HCT116 (cell line): ENCODE measurements at regions not wholly inside any gene's neighbourhood (a gene's known extent, or its start where the extent isn't known, plus 50 kb on each side); places are given as distances from the start of the nearest gene placed in this dataset.

Source experiments
- ATAC-seq: fragments of 200-7000 bp; cut with Tn5 transposase; 2 replicates; pipeline ENCODE4 v1.9.1; 2020; ENCODE audit warnings: mild to moderate bottlenecking, moderate library complexity
- BruUV-seq: library from RNA; stranded (reverse); fragments of 400-500 nt; replicated peaks from 2 replicates; lab custom pipeline; 2021; lab: Mats Ljungman, UMichigan
- CTCF ChIA-PET: fragments of 300-600 bp; sonication (Branson Sonifier 250); formaldehyde crosslinking; loops from one replicate; lab custom pipeline; 2021; ENCODE audit warnings: antibody characterized with exemption; lab: Charles Lee
- POLR2A ChIA-PET: fragments of 300-600, 350-600 bp; sonication (Branson Sonifier 250); formaldehyde crosslinking; loops from one replicate; lab custom pipeline; 2021; ENCODE audit warnings: antibody characterized with exemption; lab: Charles Lee
- RAD21 ChIA-PET, 2 experiments: fragments of 300-600 bp; sonication (Branson Sonifier 250); formaldehyde crosslinking; loops; one replicate each; lab custom pipeline; 2023; ENCODE audit warnings: low total read pairs in 2 of 2; ENCODE audit not compliant: uncharacterized antibody in 2 of 2, unreplicated experiment in 2 of 2, low non-redundant PET in 1 of 2; lab: Charles Lee
- DNase-seq: peaks from one replicate; pipeline ENCODE4 v3.0.0-alpha.2; 2010; ENCODE audit warnings: low read depth, low spot score
- H2AFZ ChIP-seq: fragments of 200-600 bp; shearing (Covaris generic), sonication (generic); 2 replicates; pipeline ENCODE4 v1.6.1; 2017; ENCODE audit warnings: low read depth, mixed run types, mixed read lengths, antibody characterized with exemption, low read length; ENCODE audit not compliant: poor library complexity, severe bottlenecking
- H3K27ac ChIP-seq: 2 replicates; pipeline ENCODE4 v1.5.1; 2012; ENCODE audit warnings: low read depth, low read length
- H3K27me3 ChIP-seq: fragments of 200-600 bp; sonication (generic); 2 replicates; pipeline ENCODE4 v1.6.1; 2016; ENCODE audit warnings: mixed run types, low read length, mixed read lengths; ENCODE audit not compliant: insufficient read depth
- H3K36me3 ChIP-seq, 2 experiments: fragments of 200-500 bp in 1 of 2; fragments of 200-600 bp in 1 of 2; sonication (Bioruptor generic) in 1 of 2; sonication (generic) in 1 of 2; 2 replicates each; pipeline versions ENCODE4 v1.5.1 to v1.6.1; 2014 to 2016; ENCODE audit warnings: low read length in 2 of 2, inconsistent platforms in 1 of 2, mixed read lengths in 1 of 2, mixed run types in 1 of 2; ENCODE audit not compliant: insufficient read depth in 2 of 2, control insufficient read depth in 1 of 2
- H3K4me1 ChIP-seq, 2 experiments: fragments of 200-600 bp in 1 of 2; sonication (generic) in 1 of 2; 2 replicates each; pipeline versions ENCODE4 v1.5.1 to v1.6.1; 2012 to 2017; ENCODE audit warnings: low read length in 2 of 2, inconsistent platforms in 1 of 2, mild to moderate bottlenecking in 1 of 2, mixed read lengths in 1 of 2, mixed run types in 1 of 2, moderate library complexity in 1 of 2; ENCODE audit not compliant: insufficient read depth in 2 of 2, control insufficient read depth in 1 of 2
- H3K4me2 ChIP-seq: fragments of 200-600 bp; sonication (generic); 2 replicates; pipeline ENCODE4 v1.6.1; 2017; ENCODE audit warnings: mixed run types, low read length, mixed read lengths
- H3K4me3 ChIP-seq, 2 experiments: fragments of 200-600 bp in 1 of 2; sonication (generic) in 1 of 2; replicated peaks in 1 of 2; 2 replicates each; pipeline ENCODE4 v1.5.1; 2011 to 2016; ENCODE audit warnings: low read length in 2 of 2, control low read depth in 1 of 2, low read depth in 1 of 2, mild to moderate bottlenecking in 1 of 2, mixed read lengths in 1 of 2, mixed run types in 1 of 2
- H3K79me2 ChIP-seq: fragments of 200-600 bp; sonication (generic); 2 replicates; pipeline ENCODE4 v1.6.1; 2017; ENCODE audit warnings: mild to moderate bottlenecking, mixed run types, low read length, moderate library complexity, mixed read lengths; ENCODE audit not compliant: insufficient read depth
- H3K9ac ChIP-seq: fragments of 200-600 bp; sonication (generic); 2 replicates; pipeline ENCODE4 v1.6.1; 2016; ENCODE audit warnings: low read length, mixed read lengths
- H3K9me2 ChIP-seq: fragments of 200-600 bp; sonication (generic), shearing (Covaris generic); 2 replicates; pipeline ENCODE4 v1.6.1; 2017; ENCODE audit warnings: mixed run types, mild to moderate bottlenecking, moderate library complexity; ENCODE audit not compliant: insufficient read depth
- H3K9me3 ChIP-seq, 2 experiments: fragments of 200-500 bp in 1 of 2; fragments of 200-600 bp in 1 of 2; sonication (Bioruptor generic) in 1 of 2; sonication (generic) in 1 of 2; 2 replicates each; pipeline ENCODE4 v1.6.1; 2014 to 2017; ENCODE audit warnings: low read length in 2 of 2, mixed read lengths in 2 of 2, inconsistent platforms in 1 of 2, low read depth in 1 of 2, mild to moderate bottlenecking in 1 of 2, mixed run types in 1 of 2, moderate library complexity in 1 of 2; ENCODE audit not compliant: control insufficient read depth in 1 of 2, insufficient read depth in 1 of 2
- H4K20me1 ChIP-seq: fragments of 200-600 bp; sonication (generic), shearing (Covaris generic); 2 replicates; pipeline ENCODE4 v1.6.1; 2017; ENCODE audit warnings: mixed run types, mild to moderate bottlenecking, moderate library complexity; ENCODE audit not compliant: insufficient read depth
- CBX3 ChIP-seq: IDR thresholded peaks from 2 replicates; pipeline ENCODE4 v1.6.1; 2012; ENCODE audit warnings: low read depth
- CEBPB ChIP-seq: IDR thresholded peaks from 2 replicates; pipeline ENCODE4 v1.6.1; 2012; ENCODE audit warnings: low read depth
- EZH2 ChIP-seq: fragments of 200-600 bp; sonication (generic); IDR thresholded peaks from 2 replicates; pipeline ENCODE4 v1.6.1; 2017; ENCODE audit warnings: antibody characterized with exemption, mixed run types
- EZH2phosphoT487 ChIP-seq: fragments of 200-600 bp; IDR thresholded peaks from 2 replicates; pipeline ENCODE4 v1.6.1; 2018; ENCODE audit warnings: antibody characterized with exemption, borderline replicate concordance
- FOSL1 ChIP-seq: IDR thresholded peaks from 2 replicates; pipeline ENCODE4 v1.6.1; 2012; ENCODE audit warnings: low read depth
- POLR2AphosphoS5 ChIP-seq: IDR thresholded peaks from 2 replicates; pipeline ENCODE4 v1.6.1; 2011; ENCODE audit warnings: mild to moderate bottlenecking, low read depth, low read length, moderate library complexity
- RAD21 ChIP-seq: IDR thresholded peaks from 2 replicates; pipeline ENCODE4 v1.6.1; 2012; ENCODE audit warnings: low read depth, mild to moderate bottlenecking
- SIN3A ChIP-seq: IDR thresholded peaks from 2 replicates; pipeline ENCODE4 v1.6.1; 2012; ENCODE audit warnings: low read depth
- SRF ChIP-seq: IDR thresholded peaks from 2 replicates; pipeline ENCODE4 v1.6.1; 2012; ENCODE audit warnings: low read depth
- YY1 ChIP-seq: IDR thresholded peaks from 2 replicates; pipeline ENCODE4 v1.6.1; 2011; ENCODE audit warnings: low read length, low read depth, moderate library complexity, mild to moderate bottlenecking; ENCODE audit not compliant: insufficient replicate concordance; ENCODE audit errors: extremely low read depth
- ZFX ChIP-seq: fragments of 450-650 bp; IDR thresholded peaks from 2 replicates; pipeline ENCODE4 v1.6.1; 2017
- intact Hi-C: fragments of 100-400 bp; cut with micrococcal nuclease; formaldehyde crosslinking; loops from 2 replicates; pipeline ENCODE4 v1.10.0; 2022
- TF ChIP-seq, protein P1 (sequence below): IDR thresholded peaks from 2 replicates; pipeline ENCODE4 v1.6.1; 2012; ENCODE audit warnings: low read depth
- TF ChIP-seq, protein P2 (sequence below): IDR thresholded peaks from 2 replicates; pipeline ENCODE4 v1.6.1; 2012
- TF ChIP-seq, protein P3 (sequence below): IDR thresholded peaks from 2 replicates; pipeline ENCODE4 v1.6.1; 2011; ENCODE audit warnings: mild to moderate bottlenecking, low read length, moderate library complexity; ENCODE audit not compliant: insufficient replicate concordance; ENCODE audit errors: extremely low read depth

DNA sequence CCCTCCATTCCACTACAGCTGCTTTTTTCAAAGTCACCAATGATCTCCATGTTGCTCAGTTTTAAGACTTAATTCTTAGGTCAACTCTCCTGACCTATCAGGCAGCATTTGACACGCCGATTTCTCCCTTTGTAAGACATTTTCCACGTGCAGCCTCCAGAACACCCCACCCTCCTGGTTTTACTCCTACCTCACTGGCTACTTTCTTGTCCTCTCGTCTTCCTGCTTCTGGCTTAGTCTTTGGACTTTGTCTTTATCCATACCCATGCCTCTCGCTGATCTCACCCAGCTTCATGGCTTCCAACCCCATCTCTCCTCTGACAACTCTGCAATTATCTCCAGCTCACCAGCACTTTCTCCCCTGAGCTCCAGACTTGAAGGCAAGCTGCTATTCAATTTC, 99.3 kb upstream of the UMPS start:
- Histone ChIP-seq H3K4me3 (no peak overlapping the region), H3K9me3 (no peaks in the 10 kb centered on the region), H3K9ac (no peak overlapping the region), H2AFZ (no peak overlapping the region), H3K27ac (no peak overlapping the region), H4K20me1 (no peaks in the 10 kb centered on the region), H3K4me1 (no peaks in the 10 kb centered on the region), H3K27me3 (no peaks in the 10 kb centered on the region), H3K36me3 (no peaks in the 10 kb centered on the region), H3K79me2 (no peaks in the 10 kb centered on the region), H3K9me2 (no peaks in the 10 kb centered on the region), H3K4me2 (no peak overlapping the region)
- RAD21 ChIA-PET, result no interaction called here
- no TSS peak for BruUV-seq
- ATAC-seq, result no peak
- CTCF ChIA-PET, result no interaction called here
- DNase-seq, result no peak
- TF ChIP-seq, protein P1, sequence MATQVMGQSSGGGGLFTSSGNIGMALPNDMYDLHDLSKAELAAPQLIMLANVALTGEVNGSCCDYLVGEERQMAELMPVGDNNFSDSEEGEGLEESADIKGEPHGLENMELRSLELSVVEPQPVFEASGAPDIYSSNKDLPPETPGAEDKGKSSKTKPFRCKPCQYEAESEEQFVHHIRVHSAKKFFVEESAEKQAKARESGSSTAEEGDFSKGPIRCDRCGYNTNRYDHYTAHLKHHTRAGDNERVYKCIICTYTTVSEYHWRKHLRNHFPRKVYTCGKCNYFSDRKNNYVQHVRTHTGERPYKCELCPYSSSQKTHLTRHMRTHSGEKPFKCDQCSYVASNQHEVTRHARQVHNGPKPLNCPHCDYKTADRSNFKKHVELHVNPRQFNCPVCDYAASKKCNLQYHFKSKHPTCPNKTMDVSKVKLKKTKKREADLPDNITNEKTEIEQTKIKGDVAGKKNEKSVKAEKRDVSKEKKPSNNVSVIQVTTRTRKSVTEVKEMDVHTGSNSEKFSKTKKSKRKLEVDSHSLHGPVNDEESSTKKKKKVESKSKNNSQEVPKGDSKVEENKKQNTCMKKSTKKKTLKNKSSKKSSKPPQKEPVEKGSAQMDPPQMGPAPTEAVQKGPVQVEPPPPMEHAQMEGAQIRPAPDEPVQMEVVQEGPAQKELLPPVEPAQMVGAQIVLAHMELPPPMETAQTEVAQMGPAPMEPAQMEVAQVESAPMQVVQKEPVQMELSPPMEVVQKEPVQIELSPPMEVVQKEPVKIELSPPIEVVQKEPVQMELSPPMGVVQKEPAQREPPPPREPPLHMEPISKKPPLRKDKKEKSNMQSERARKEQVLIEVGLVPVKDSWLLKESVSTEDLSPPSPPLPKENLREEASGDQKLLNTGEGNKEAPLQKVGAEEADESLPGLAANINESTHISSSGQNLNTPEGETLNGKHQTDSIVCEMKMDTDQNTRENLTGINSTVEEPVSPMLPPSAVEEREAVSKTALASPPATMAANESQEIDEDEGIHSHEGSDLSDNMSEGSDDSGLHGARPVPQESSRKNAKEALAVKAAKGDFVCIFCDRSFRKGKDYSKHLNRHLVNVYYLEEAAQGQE, result no peak
- no peak for TF ChIP-seq SRF
- TF ChIP-seq, protein P2, sequence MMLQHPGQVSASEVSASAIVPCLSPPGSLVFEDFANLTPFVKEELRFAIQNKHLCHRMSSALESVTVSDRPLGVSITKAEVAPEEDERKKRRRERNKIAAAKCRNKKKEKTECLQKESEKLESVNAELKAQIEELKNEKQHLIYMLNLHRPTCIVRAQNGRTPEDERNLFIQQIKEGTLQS, result no peak
- no peak for TF ChIP-seq RAD21
- no peak for TF ChIP-seq CBX3
- POLR2A ChIA-PET, result no interaction called here
- intact Hi-C loops, result no loop called here

DNA sequence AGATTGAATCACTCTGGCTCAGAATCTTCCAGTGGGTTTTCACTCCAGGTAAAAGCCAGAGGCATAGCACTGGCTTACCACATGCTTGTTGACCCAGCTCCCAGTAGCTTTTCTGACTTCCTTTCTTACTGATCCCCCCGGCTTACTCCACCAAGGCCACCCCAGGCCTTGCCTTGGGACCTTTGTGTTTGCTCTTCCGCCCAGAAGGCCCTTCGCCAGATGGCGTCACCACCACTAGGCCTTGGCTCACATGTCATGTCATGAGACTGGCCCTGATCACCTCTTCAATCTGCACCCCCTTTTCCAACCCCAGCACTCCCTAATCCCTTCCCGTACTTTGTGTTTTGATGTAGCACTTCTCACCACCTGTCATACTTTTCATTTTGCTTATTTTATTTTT, 98.5 kb upstream of the UMPS start:
- BruUV-seq, result no TSS peak
- H3K4me1 ChIP-seq, result no peaks in the 10 kb centered on the region

More for the DNA sequence above, 98.5 kb upstream of the UMPS start:
- no peaks in the 10 kb centered on the region for H4K20me1 ChIP-seq
- RAD21 ChIA-PET, result no interaction called here
- CTCF ChIA-PET, result no interaction called here
- H3K79me2 ChIP-seq, result no peaks in the 10 kb centered on the region
- H3K9me2 ChIP-seq, result no peaks in the 10 kb centered on the region
- DNase-seq, result no peak
- no peak overlapping the region for H3K4me2 ChIP-seq
- no peak overlapping the region for H3K4me3 ChIP-seq
- H2AFZ ChIP-seq, result no peak overlapping the region
- POLR2A ChIA-PET, result no interaction called here
- no peak for ATAC-seq
- intact Hi-C loops, result no loop called here
- TF ChIP-seq ZFX (no peak), RAD21 (no peak), EZH2phosphoT487 (no peak), FOSL1 (no peak), SIN3A (no peak), EZH2 (no peak), CEBPB (no peak), YY1 (no peak), POLR2AphosphoS5 (no peak)
- TF ChIP-seq, protein P3, sequence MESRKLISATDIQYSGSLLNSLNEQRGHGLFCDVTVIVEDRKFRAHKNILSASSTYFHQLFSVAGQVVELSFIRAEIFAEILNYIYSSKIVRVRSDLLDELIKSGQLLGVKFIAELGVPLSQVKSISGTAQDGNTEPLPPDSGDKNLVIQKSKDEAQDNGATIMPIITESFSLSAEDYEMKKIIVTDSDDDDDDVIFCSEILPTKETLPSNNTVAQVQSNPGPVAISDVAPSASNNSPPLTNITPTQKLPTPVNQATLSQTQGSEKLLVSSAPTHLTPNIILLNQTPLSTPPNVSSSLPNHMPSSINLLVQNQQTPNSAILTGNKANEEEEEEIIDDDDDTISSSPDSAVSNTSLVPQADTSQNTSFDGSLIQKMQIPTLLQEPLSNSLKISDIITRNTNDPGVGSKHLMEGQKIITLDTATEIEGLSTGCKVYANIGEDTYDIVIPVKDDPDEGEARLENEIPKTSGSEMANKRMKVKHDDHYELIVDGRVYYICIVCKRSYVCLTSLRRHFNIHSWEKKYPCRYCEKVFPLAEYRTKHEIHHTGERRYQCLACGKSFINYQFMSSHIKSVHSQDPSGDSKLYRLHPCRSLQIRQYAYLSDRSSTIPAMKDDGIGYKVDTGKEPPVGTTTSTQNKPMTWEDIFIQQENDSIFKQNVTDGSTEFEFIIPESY, result no peak
- TF ChIP-seq, all 23 proteins: peak for 0
- Histone ChIP-seq H3K36me3 (no peaks in the 10 kb centered on the region), H3K27me3 (no peaks in the 10 kb centered on the region), H3K27ac (no peak overlapping the region), H3K9ac (no peak overlapping the region), H3K9me3 (no peaks in the 10 kb centered on the region)
